ENCODE measurements at regions not wholly inside any gene's neighbourhood (a gene's known extent, or its start where the extent isn't known, plus 50 kb on each side); places are given as distances from the start of the nearest gene placed in this dataset.
"Not testable (repeated sequence)": the region's sequence is repeated elsewhere in the genome, so short reads cannot be mapped to it uniquely, and the experiment has no call there.

GRCh38 chr5:1720396-1721110 is 79.1 kb downstream of the MRPL36 start:
- TF ChIP-seq CTCF (conservative IDR thresholded peaks at IDR 0.05; ENCODE audit: low read depth, low read length) = no peak
- no peak overlapping the region for H3K4me3 ChIP-seq (ENCODE audit: low read depth, low read length)
- no peak for DNase-seq (ENCODE audit: low read depth)

- DNase-seq (ENCODE audit: low read depth) = no peak
- no peak overlapping the region for H3K4me3 ChIP-seq (ENCODE audit: low read depth, low read length)
- TF ChIP-seq CTCF (conservative IDR thresholded peaks at IDR 0.05; ENCODE audit: low read depth, low read length) = no peak
Measured at GRCh38 chr5:1719860-1720259, 79.8 kb downstream of the MRPL36 start.

- TF ChIP-seq CTCF (conservative IDR thresholded peaks at IDR 0.05; ENCODE audit: low read depth, low read length) = no peak
- DNase-seq (ENCODE audit: low read depth) = no peak
- no peak overlapping the region for H3K4me3 ChIP-seq (ENCODE audit: low read depth, low read length)
Measured at GRCh38 chr5:1718669-1719068, 81.0 kb downstream of the MRPL36 start.

- DNase-seq (ENCODE audit: low read depth); H3K4me3 ChIP-seq (ENCODE audit: low read depth, low read length): not testable (repeated sequence)
Measured at GRCh38 chr5:1710091-1710490, 89.5 kb downstream of the MRPL36 start.

- peak overlapping the region; percentile 8 for H3K4me3 ChIP-seq (ENCODE audit: low read depth, low read length)
- DNase-seq (ENCODE audit: low read depth) = peak; percentile 13
- no peak for TF ChIP-seq CTCF (conservative IDR thresholded peaks at IDR 0.05; ENCODE audit: low read depth, low read length)
Measured at GRCh38 chr5:1709171-1709803, 90.3 kb downstream of the MRPL36 start.

- DNase-seq (ENCODE audit: low read depth) = no peak
- TF ChIP-seq CTCF (conservative IDR thresholded peaks at IDR 0.05; ENCODE audit: low read depth, low read length) = no peak
- no peak overlapping the region for H3K4me3 ChIP-seq (ENCODE audit: low read depth, low read length)
Measured at GRCh38 chr5:1708592-1709141, 91.0 kb downstream of the MRPL36 start.

GRCh38 chr5:1707467-1707866 is 92.2 kb downstream of the MRPL36 start:
- DNase-seq (ENCODE audit: low read depth) = no peak
- TF ChIP-seq CTCF (conservative IDR thresholded peaks at IDR 0.05; ENCODE audit: low read depth, low read length) = no peak
- H3K4me3 ChIP-seq (ENCODE audit: low read depth, low read length) = no peak overlapping the region
